ENCODE measurements at regions not wholly inside any gene's neighbourhood (a gene's known extent, or its start where the extent isn't known, plus 50 kb on each side); places are given as distances from the start of the nearest gene placed in this dataset.

GRCh38 chr12:24240707-24241106, 291.2 kb upstream of the SOX5 start:
- no peak for TF ChIP-seq CTCF (IDR thresholded peaks at IDR 0.05)
- TF ChIP-seq EZH2 (IDR thresholded peaks at IDR 0.05; ENCODE audit: borderline replicate concordance, insufficient read depth, low read depth, low read length, poor library complexity, severe bottlenecking): no peak
